Mucosa of gallbladder (tissue), 1 donor: ENCODE measurements at regions not wholly inside any gene's neighbourhood (a gene's known extent, or its start where the extent isn't known, plus 50 kb on each side); places are given as distances from the start of the nearest gene placed in this dataset.

Experiments used
- DNase-seq: peaks from one replicate; pipeline ENCODE4 v3.0.0-alpha.2; 2020; ENCODE audit warnings: low spot score
- donor health status: DM: no; HTN: no; CAD: no.

- DNase-seq = no peak
These were observed 60.1 kb downstream of the NABP1 start for GRCh38 chr2:191738003-191738402.

- DNase-seq = no peak
These were observed 60.7 kb downstream of the NABP1 start for GRCh38 chr2:191738667-191739066.

DNA sequence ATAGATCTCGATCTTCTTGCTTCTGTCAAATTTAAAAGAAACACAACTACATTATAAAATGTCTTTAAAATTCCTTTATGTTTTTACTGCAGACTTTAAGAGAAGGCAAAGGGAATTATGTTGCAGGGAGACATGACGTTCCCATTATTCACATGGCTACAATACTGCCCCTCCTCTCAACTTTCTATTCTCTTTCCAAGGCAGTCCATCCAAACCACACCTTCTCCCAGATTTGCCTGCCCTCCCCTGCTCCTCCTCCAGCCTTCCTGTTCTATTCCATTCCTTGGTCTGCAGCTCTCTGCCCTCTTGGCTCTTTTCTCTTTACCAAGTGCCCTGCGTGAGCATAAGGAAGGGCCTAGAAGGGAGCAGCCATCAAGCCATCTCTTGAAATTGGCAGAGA is 61.3 kb downstream of the NABP1 start:
- no peak for DNase-seq

- DNase-seq = no peak
These were observed 62.1 kb downstream of the NABP1 start for GRCh38 chr2:191740016-191740419.

DNA sequence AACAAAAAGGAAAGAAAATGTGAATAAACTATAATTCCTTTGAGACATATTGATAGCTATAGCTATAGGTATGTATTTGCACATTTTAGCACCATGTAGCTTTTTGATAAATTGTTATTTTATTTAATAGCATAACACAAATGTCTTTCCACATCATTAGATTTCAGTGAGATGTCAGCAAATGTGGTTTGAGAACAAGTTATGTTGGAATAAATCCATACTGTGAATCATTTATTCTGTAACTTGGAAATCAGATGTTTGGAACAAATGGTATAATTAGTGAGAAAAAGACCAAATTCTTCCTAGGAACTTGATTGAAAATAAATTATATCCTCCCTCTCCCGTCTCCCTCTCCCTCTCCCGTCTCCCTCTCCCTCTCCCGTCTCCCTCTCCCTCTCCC is 62.8 kb downstream of the NABP1 start:
- no peak for DNase-seq

DNA sequence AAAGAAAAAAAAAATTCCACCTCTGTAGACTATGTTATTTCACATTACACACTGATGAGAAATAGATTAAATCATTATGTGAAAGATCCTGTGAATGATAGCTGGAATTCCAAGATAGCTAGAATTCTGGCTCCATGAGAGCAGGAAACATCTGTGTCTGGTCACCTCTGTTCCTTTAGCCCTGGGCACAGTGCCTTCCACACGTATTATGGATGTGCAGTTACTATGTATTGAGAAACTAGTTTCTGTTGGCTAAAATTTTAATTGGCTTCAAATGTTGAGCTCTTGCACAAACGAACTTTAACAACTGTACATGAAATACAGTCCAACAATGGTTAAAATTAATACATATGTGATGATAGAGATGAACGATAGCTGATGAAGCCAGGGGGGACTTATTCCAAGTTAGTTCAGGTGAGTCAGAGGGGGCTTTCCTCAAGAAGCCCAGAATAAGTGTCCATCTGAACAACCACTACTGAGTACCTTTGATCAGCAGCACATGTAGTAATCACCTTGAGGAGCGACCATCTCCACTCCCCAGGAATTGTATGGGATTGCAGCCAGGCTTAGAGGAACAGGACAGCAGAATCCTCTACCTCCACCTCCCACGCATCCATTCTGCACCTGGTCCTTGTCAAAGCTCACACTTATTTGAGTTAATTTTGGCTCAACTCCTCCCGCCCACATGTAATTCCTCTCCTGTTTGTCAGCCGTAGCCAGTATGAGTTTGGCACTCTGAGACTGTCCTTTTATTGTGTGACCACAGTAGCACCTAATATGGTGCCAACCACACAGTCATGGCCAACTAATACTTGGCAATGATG is 68.6 kb downstream of the NABP1 start:
- no peak for DNase-seq

- no peak for DNase-seq
These were observed 69.2 kb downstream of the NABP1 start for GRCh38 chr2:191747170-191747530.

- no peak for DNase-seq
These were observed 70.1 kb downstream of the NABP1 start for GRCh38 chr2:191748059-191748461.

DNA sequence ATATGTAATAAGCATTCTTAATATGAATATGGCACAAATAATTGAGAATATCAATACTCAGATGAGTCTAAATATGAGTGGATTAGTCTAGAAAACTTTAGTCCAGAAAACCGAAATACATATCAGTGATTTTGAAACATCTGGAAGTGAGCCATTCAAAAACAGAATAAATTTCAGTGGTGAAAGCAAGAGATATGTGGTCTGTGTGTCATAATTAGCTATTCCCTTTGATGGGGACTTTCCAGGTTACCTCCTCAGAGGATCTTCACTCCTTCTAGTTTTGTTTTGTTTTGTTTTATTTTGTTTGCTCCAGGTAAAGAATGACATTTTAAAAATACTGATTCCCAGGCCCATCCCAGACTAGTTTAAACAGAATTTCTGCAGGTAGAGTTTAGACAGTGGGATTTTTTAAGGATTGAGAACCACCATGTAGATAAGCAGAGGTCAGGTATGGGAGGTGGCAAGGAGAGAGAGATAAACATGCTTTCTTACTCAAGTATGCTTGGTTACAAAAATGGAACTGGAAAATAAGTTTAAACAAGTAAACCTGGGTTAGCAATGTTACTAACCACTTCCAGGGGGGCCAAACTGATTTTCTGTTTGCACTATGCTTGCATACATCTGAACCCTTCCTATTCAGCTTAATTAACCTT is 70.7 kb downstream of the NABP1 start:
- no peak for DNase-seq

DNA sequence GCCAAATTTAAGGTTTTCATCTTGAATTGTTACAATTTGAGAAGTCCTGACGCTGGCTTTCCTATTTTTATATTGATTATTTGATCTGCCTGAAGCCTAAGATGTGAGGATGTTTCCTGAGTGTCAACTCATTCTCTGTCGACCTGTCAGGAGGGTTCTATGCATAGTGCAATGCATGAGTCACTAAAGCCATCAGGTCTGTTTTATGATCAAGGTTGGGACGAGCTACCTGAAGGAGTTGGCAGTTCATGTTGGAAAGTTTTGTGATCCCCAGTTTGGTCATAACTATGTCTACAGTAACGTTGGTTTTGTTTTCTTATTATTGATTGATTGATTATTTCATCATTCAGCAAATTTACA is 71.2 kb downstream of the NABP1 start:
- no peak for DNase-seq

DNA sequence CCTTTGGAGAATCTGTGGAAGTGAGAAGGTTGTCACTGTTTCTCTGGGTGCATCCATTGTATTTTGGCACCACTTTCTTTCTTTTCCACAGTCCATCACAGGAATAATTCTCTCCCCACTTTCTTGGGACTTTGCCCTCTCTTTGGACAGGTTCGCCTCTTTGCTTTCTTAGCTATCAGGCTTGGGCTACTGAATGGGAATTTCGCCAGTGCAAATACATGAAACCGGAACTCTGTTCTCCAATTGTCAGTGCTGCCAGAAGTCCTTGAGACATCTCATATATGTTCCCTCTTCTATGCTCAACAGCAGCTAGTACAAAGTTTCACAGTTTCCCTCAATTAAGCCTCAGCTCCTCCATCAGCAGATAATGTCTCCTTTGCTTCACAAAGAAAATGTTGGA is 76.2 kb downstream of the NABP1 start:
- peak; percentile 64 for DNase-seq

DNA sequence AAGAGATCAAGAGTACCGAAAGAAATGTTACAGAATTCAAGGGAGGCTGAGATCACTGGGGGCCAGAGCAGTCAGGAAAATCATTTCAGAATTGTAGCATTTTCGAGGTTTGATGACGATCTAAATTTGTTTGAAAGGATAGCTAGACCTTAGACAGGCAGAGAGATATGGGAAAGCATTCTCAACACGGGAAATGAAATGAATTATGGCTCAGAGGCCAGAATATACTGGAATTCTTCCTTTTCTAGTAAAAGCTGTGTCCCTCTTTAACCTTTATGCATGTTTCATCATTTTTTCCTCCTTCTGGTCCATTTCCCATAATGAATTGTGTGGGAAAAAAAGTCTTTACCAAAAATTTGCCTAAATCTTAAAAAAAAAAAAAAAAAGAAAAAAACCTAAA is 78.8 kb downstream of the NABP1 start:
- no peak for DNase-seq

GRCh38 chr2:191757208-191757607 is 79.3 kb downstream of the NABP1 start:
- DNase-seq = no peak

DNA sequence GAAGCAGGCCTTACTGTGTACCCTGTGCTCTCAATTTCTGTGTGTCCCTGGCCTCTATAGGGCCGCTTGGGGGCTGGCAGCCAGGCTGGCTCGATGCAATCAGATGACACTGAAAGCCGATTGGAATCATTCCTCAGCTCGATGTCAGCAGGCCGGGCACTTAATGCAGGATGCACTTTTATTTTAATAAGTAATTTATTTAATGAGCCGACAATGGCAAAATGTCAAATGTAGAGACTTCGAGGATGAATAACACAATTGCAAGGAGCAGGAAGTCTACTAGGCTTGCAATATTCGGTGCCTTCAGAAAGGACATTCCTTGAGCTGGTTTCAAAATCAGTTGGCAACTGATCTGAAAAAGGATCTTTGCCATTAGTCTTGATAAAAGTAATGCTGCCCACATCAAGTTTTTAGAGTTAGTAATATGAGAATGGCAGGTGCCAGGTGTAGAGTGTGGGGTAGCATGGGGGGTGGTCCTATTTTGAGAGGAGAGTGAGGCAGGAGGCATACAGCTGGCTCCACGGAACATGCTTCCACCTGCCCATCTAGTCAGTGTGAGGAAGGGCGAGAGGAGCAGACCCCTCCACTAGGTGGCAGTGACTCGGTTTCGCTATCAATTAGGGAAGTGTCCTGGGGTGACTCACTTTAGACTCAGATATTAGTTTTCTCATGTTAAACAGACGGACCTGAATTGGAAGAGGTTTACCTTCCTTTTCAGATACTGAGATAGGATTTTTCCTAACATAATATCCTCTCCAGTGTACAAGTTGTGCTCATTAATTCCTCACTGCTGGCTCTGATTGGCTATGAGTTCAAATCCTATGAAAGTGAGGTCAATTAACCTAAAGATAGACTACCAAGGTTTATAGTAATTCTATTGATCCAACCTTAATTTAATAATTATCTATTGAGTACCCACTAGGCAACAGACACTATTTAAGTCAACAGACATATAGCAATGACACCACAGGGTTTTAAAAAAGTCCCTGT is 80.9 kb downstream of the NABP1 start:
- DNase-seq = peak; percentile 56

- no peak for DNase-seq
These were observed 81.7 kb downstream of the NABP1 start for GRCh38 chr2:191759680-191760079.

GRCh38 chr2:191760655-191761262 is 82.8 kb downstream of the NABP1 start:
- DNase-seq = no peak

DNA sequence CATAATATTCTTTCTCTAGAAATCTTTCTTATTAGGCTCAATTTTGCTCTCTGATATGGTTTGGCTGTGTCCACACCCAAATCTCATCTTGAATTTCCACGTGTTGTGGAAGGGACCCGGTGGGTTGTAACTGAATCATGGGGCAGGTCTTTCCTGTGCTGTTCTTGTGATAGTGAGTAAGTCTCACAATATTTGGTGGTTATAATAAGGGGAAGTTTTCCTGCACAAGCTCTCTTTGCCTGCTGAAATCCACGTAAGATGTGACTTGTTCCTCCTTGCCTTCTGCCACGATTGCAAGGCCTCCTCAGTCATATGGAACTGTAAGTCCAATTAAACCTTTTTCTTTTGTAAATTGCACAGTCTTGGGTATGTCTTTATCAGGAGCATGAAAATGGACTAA is 73.8 kb downstream of the CAVIN2 start:
- DNase-seq = no peak

- DNase-seq = no peak
These were observed 69.5 kb downstream of the CAVIN2 start for GRCh38 chr2:191777351-191777750.

DNA sequence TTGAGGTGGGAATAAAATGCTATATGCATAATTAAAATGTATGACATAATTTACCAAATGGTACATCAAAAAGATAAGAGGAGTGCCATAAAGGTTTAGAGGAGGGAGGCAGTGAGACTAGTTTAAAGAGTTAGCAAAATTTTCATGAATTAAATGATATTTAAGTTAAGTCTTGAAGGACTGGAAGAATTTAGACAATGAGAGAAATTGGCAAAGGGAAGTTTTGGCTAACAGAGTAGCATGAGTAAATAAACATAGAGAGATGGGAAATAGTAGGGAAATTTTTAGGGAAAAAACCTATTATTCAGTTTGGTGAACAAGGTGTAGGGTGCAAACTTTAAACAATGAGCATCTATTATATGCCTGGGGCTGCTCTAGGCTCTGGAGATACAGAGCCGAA is 68.8 kb downstream of the CAVIN2 start:
- DNase-seq = no peak

DNA sequence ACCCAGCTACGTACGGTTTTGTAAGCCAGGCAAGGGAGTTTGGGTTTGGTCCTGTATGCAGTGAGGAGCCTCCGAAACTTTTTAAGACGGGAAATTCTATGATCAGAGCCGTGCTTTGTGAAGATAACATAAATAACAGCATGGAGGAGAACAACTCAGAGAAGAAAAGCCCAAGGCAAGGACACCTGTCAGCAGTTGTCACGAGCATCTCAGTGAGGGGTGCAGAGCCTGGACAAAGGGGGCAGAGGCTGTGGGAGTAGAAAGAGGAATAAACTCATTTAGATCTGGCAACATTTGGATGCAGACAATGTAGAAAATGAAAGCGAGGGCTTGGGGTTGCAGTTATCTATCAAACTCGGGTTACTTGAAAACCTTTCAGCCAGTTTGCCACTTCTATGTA is 64.5 kb downstream of the CAVIN2 start:
- no peak for DNase-seq

- no peak for DNase-seq
These were observed 63.5 kb downstream of the CAVIN2 start for GRCh38 chr2:191783416-191783815.
